T-helper 1 cell treated with Interleukin-12 subunit alpha and Interleukin-12 subunit beta and Interleukin-4 antibody, amounts not matched to agents 30 ng/mL and 1 ng/mL, for 36 hours (primary cell): ENCODE measurements at regions not wholly inside any gene's neighbourhood (a gene's known extent, or its start where the extent isn't known, plus 50 kb on each side); places are given as distances from the start of the nearest gene placed in this dataset.

ENCODE experiments used
- intact Hi-C: fragments of 100-400 bp; cut with micrococcal nuclease; formaldehyde crosslinking; loops from one replicate; pipeline ENCODE4 v1.15.1; 2024

DNA sequence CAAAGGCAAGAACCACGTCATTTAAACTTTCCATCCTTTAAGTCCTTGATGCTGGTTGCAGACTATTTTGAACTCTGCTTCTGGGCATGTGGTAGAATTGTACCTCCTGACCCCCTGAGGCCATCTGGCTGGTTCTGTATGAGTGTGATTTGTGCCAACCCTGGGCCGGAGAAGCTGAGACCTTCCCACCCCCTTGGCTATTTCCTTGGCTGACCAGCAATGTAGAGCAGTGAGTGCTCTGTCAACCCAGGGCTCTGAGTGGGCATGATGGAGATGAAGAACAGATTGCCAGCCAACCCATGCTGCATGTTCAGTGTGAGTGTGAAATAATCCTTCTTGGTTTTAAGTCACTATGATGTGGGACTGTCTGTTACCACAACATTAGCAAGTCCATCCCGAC lies 82.1 kb upstream of the RASGRP1 start:
- intact Hi-C loops = loop anchor here (5.0 kb wide), 1 partner anchor 69 kb away; no protein-coding TSS in a partner anchor

DNA sequence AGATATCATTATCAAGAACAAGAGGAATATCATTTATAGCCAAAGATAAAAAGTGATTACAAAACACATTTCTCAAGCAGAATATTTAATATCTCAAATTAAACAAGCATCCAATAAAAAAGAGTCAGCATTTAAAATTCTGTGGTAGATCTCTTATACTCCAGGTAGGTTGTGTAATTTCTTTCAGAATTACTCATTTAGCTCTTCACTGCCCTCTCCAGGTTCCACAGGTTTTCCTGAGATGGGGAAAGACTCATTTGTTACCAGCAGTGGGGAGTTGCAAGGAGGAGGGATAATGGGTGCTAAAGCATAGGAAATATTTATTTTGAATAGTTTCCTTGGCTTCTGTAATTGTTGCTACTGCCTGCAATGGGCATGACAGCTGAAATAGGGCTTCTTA lies 83.1 kb upstream of the RASGRP1 start:
- intact Hi-C loops = loop anchor here (5.0 kb wide), 1 partner anchor 70 kb away; no protein-coding TSS in a partner anchor

GRCh38 chr15:38648121-38648843 lies 83.7 kb upstream of the RASGRP1 start:
- intact Hi-C loops = loop anchor here (5.0 kb wide), 1 partner anchor 71 kb away; no protein-coding TSS in a partner anchor

GRCh38 chr15:38650384-38650783 lies 85.8 kb upstream of the RASGRP1 start:
- intact Hi-C loops = loop anchor here (5.0 kb wide), 1 partner anchor 1132 kb away; the partner anchor contains the start of gene FSIP1

- intact Hi-C loops = loop anchor here (1.0 to 5.0 kb wide), 4 partner anchors 9 to 1131 kb away; partner anchors contain the start of gene FSIP1
Observed at GRCh38 chr15:38650936-38651327, 86.3 kb upstream of the RASGRP1 start.

DNA sequence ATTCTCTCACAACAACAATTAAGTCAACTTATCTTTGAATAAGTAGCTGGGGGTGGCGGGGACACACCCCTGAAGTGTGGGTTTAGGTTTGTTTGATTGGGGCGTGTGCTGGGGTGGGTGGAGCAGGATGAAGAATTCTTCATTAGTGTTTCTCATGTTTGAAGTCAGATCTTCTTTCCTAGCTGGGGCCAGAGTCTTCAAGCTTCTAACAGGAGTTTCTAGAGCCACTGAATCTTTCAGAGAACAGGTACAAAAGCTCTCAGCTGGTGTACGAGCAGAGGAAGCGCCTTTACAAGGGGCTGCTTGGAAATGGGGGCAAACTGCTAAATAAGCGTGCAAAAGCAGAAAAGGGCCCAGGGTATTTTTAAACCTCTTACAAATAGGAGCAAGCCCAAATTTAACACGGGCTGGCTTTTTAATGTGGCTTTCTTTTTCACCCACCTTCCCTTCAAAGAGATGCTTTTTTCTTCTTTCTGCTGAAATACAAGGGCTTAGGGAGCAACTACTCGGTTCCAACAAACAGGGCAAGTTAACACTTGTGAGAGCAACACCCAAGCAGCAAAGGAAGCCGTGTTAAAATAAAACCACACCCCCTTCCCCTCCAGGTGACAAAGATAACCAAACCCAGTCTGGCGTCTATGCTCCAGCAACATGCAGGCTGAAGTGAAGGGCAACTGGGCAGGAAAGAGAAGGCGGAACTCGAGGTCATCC lies 86.9 kb upstream of the RASGRP1 start:
- intact Hi-C loops = loop anchor here (1.0 to 5.0 kb wide), 5 partner anchors 9 to 1131 kb away; partner anchors contain the start of gene FSIP1

GRCh38 chr15:38652183-38652794 lies 87.7 kb upstream of the RASGRP1 start:
- intact Hi-C loops = loop anchor here (2.0 to 5.0 kb wide), 2 partner anchors 775 to 1130 kb away; partner anchors contain the start of gene FSIP1

GRCh38 chr15:38652998-38653397 lies 88.4 kb upstream of the RASGRP1 start:
- intact Hi-C loops = loop anchor here (1.0 to 5.0 kb wide), 7 partner anchors 12 to 1129 kb away; partner anchors contain the start of gene FSIP1

- intact Hi-C loops = no loop called here
Observed at GRCh38 chr15:38658431-38658830, 93.8 kb upstream of the RASGRP1 start.

DNA sequence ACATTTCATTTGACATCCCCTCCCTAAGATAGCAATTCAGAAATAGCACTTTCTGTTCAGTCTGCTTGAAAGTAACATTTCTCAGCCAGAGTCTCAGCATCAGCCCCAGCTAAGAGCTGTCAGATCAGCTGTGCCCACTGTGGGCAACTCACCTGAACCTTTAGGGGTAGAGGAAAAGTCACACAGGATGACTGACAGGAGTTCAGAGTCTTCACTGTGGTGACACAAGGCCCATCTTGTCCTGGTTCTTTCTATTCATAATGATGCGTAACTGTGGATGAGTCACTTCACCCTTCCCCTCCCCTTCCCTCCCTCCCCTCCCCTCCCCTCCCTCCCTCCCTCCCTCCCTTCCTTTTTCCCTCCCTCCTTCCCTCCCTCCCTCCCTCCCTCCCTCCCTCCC lies 96.1 kb upstream of the RASGRP1 start:
- intact Hi-C loops = loop anchor here (1.0 kb wide), 1 partner anchor 9 kb away; no protein-coding TSS in a partner anchor

GRCh38 chr15:38662033-38662802 lies 97.6 kb upstream of the RASGRP1 start:
- intact Hi-C loops = no loop called here

- intact Hi-C loops = no loop called here
Observed at GRCh38 chr15:38662805-38663204, 98.2 kb upstream of the RASGRP1 start.

- intact Hi-C loops = loop anchor here (1.0 kb wide), 1 partner anchor 12 kb away; no protein-coding TSS in a partner anchor
Observed at GRCh38 chr15:38665586-38666305, 101.1 kb upstream of the RASGRP1 start.

DNA sequence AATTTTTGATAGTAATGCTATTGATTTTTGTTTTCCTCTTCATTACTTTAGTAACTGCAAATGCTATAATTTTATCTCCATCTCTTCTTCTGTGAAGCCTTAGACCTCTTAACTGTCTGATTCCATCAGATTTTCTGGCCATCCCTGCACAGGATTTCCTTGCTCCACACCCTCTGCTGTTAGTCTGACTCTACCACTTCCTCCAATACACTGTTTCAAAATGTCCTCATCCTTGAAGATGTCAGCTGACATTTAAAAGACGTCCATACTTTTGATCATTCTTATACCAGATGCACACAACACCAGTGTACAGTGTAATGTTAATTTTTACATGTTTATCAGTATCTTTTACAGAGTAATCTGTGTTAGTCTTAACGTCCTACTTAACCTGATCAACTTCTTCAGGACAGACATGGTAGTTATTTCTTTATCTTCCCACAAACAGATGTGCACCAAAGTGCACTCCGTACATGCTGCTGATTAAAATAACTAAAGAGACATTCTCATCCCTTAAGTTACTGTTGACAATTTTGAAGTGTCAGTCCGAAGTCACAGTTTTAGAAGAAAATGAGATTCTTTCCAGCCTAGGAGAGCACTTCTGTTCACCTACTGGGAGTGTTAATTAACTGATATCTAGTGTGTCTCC lies 102.4 kb upstream of the RASGRP1 start:
- intact Hi-C loops = no loop called here

DNA sequence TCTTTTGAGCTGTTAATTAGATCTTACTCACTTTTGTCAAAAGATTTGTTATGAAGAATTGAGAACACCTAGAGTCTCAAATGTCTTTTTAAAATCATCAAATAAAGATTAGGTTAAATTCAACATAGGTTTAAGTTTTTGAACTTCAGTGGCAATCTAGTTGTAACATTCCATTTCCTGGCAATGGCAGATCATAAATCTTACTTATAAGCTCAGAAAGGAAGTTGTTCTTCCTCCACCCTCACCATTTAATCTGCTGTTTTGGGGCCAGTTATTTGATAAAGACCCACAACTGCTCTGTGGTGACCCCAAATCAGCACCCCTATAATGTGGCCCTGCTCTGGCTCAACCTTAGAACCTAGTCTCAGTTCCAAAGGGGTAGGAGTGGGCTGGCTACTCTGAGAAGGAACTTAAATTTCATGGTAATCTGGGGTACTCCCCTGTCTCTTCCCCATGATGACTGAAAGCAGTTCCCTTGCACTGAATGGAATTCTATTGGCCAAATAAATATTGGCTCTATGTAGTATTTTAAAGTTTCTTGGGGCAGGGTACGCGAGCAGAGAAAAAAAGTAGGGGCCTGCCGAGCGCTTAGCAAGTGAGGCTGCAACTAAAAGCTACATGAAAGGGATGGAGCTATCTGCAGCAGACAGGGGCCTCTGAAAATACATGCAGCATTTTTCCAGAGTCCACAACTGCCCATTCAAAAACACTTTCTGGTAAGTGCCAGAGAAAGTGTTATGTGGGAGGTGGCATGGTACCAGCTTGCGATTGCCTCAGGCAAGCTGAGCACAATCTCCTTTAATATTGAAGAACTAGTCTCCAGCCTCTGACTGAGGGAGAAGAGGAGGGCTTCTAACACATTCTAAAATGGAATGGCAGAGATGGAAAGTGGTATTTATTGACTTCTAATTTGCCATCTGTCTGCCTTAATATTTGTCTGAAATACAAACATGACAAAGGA lies 103.6 kb upstream of the RASGRP1 start:
- intact Hi-C loops = no loop called here

DNA sequence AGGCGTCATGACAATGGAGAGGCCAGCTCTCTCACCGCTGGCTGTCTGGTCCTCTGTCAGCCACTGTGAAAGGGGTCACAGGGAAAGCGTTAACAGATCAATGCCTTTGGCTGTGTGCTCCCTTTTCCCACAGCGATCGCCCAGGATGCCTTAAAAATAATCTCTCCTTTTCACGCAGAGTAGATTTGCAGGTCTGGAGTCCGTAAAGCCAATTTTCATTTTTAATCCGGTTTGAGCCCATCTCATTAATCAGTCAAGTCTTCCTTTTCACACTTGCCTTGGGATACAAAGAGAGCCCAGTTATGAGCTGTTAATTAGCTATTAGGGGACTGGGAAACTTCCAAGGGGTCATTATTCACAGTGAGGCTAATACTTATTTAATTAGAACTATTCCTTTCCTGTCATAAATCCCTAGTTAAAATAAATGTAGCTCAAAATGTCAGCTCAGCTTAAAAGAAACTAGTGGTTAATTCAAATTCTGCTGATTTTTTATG lies 104.3 kb upstream of the RASGRP1 start:
- intact Hi-C loops = no loop called here

DNA sequence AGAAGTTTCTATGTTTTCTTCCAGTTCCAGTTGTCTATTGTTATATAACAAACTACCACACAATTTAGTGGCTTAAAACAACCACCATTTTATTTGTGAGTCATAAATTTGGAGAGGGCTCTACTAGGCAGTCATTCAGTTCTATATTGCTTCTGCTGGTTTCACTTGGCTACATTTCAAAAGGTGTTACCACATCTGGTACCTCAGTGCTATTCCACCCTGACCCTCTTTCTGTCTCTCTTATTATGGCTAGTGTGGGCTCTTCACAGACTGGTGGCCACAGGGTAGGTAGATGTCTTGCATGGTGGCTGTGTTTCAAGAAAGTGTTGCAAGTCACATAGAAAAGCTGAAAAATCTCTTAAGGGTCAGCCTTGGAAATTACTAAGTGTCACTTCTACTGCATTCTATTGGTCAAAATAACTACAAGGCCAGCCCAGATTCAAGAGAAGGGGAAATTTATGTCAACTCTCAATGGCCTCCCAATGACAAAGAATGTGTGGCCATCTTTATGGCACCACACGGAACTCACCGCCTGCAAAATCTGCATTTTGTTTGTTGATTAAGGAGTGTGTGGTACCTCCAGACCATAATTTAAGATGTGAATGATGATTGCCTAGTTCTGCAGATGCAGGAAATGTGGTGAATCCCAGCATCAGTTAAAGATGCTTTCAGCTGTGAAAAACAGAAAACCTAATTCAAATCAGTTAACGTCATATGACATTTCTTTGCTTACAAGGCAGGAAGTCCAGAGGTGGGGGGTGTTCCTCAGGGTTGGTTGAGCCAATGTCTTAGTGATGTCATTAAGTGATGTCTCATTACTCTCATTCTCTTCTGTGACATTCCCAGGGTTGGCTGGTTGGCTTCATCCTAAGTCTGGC lies 105.8 kb upstream of the RASGRP1 start:
- intact Hi-C loops = loop anchor here (1.0 kb wide), 4 partner anchors 13 to 106 kb away; partner anchors contain the start of gene RASGRP1
